Omental fat pad (tissue), 3 donors: ENCODE measurements at regions not wholly inside any gene's neighbourhood (a gene's known extent, or its start where the extent isn't known, plus 50 kb on each side); places are given as distances from the start of the nearest gene placed in this dataset.

Source experiments
- ATAC-seq: fragments of 150-250 bp; one replicate; pipeline ENCODE4 v1.9.1; 2016; ENCODE audit warnings: mild to moderate bottlenecking, moderate library complexity; ENCODE audit not compliant: low FRiP score
- DNase-seq: peaks from one replicate; pipeline ENCODE4 v3.0.0-alpha.2; 2019; ENCODE audit warnings: low spot score
- CTCF ChIP-seq, 3 donors: fragments of 450-650 bp; IDR thresholded peaks; one replicate each; pipeline ENCODE4 v1.5.1; 2016 to 2017; ENCODE audit warnings: antibody characterized with exemption in 3 of 3, mild to moderate bottlenecking in 3 of 3, moderate library complexity in 2 of 3

DNA sequence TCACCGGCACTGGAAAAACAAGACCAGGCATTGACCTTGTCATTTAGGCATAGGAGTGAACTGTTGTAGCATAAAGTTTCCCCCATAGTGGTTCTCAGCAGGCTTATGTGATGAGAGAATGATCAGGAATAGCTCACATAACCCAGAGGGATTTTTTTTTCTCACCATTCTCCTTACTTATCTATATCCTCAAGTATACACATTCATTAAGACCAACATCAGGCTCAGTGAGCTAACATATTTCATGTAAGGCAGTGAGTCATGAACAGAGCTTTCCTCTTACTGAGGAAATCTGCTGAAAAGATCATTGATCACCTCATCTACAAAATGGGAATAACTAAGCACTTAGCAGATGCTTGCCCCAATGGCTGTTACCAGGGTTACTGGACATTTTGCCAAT lies 396.6 kb upstream of the TMCO5A start:
- ATAC-seq (no peak), DNase-seq (no peak)
- TF ChIP-seq CTCF (IDR thresholded peaks at IDR 0.05) = no peak

DNA sequence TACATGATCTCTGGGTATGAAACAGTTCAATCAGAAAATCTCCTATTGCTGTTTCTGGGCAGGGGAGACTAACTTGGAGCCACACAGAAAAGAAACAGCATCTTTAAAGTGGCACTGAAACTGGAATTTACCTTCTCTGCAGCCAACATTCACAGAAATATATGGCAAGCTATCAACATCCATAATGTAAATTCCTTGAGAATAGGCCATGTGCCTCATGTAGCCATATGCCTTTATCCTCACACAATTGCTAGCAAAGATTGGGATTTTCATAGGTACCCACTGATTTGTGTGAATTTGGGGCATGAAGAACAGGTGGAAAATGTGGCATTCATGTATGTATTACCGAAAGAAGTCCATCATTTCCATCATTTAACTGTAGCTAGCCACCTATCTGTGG lies 386.3 kb upstream of the TMCO5A start:
- TF ChIP-seq CTCF (IDR thresholded peaks at IDR 0.05) = no peak
- no peak for ATAC-seq
- no peak for DNase-seq

DNA sequence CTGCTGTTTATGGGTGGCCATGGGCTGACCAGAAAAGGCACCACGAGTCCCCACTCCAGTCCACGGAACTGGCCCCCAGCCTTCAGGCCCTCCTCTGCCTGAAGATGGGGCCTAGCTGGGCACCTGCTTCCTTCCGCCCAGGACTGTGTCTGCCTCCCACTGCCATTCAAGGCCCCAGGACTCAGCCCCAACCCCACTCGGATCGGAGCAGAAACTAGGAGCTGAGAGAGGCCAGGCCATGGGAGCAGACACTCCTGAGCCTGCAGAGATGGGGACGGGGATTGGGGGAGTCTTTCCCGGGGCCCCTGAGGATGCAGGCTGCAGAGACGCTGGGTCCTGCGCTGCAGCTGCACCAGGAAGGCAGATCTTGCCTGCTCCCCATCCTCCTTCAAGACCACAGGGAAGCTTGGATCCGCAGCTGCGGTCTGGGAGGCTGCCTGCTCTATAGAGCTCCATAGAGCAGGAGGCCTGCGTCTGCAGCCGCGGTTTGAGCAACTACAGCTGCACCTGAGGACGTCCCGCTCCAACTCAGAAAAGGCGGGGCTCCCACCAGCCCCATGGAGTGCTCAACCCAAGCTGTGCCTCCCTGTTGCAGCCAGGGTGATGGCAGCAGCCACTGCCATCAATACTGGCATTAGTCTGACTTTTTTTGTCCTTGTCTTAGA lies 383.9 kb upstream of the TMCO5A start:
- no peak for ATAC-seq
- no peak for TF ChIP-seq CTCF (IDR thresholded peaks at IDR 0.05)
- no peak for DNase-seq

DNA sequence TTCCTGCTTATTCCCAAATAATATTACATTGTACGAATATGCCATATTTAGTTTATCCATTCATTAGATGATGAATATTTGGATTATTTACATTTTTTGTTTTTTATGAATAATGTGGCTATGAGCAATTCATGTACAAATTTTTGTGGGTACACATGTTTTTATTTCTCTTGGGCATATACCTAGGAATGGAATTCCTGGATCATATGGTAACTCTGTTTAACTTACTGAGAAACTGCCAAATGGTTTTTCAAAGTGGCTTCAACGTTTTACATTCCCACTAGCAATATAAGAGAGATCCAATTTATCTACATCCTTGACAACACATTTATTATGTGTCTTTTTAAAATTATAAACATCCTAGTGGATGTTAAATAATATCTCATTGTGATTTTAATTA lies 362.0 kb upstream of the TMCO5A start:
- DNase-seq = no peak

GRCh38 chr15:37574985-37575384 lies 359.5 kb upstream of the TMCO5A start:
- no peak for TF ChIP-seq CTCF (IDR thresholded peaks at IDR 0.05)
- ATAC-seq (no peak), DNase-seq (no peak)

More for the DNA sequence above, 362.0 kb upstream of the TMCO5A start:
- ATAC-seq = no peak
- no peak for TF ChIP-seq CTCF (IDR thresholded peaks at IDR 0.05)

- no peak for TF ChIP-seq CTCF (IDR thresholded peaks at IDR 0.05)
- no peak for DNase-seq
- no peak for ATAC-seq
Measured at GRCh38 chr15:37576952-37577351, 357.5 kb upstream of the TMCO5A start.

GRCh38 chr15:37581866-37582532 lies 352.4 kb upstream of the TMCO5A start:
- no peak for ATAC-seq
- no peak for DNase-seq
- no peak for TF ChIP-seq CTCF (IDR thresholded peaks at IDR 0.05)
